GM21390 (cell line): ENCODE measurements at regions not wholly inside any gene's neighbourhood (a gene's known extent, or its start where the extent isn't known, plus 50 kb on each side); places are given as distances from the start of the nearest gene placed in this dataset.

ENCODE experiments used
- ATAC-seq: cut with Tn5 transposase; IDR thresholded peaks from one replicate; pipeline ENCODE4 v1.9.1; 2021; ENCODE audit not compliant: unreplicated experiment

DNA sequence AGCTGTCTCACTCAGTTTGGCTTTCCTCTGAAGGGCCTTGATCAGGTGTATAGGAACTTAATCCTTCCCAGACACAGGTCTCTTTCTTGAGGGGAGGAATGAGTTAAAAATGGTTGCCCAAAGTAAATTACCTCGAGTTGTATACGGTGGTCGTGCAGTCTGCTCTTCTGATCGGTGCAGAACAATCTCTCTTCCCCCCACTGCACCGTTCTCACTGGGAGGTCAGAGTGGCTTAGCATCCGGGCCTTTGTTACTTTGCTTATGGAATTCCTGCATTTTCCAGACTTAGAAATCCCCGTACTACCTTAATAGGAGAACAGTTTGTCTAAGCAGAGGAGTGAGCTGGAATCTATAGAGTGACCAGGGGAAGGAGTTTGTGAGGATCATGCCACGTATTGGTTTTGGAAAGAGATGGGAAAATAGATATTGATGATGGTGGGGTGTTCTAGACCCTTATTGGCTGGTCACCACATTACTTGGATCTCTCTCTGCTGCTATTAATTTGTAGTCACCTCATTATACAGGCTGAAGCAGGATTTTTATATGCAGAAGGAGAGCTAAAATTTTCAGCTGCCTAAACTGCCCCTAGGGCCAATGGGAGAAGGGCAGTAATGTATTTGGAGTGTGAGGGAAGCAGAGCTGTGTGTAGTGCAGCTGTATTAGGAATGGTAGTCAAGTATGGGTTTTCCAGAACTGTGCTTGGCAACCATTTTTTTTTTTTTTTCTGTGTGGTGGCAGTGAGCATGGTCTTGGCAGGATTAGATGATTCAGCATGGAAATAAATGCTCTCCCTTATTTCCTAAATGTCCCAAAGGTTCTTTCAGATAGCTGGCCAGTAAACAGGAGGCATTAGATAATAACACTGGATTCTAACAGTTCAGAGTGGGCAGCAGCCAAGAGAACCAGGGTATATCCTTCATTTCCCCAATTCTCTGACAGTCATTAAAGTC lies 81.5 kb downstream of the NDUFS5 start:
- no peak for ATAC-seq

DNA sequence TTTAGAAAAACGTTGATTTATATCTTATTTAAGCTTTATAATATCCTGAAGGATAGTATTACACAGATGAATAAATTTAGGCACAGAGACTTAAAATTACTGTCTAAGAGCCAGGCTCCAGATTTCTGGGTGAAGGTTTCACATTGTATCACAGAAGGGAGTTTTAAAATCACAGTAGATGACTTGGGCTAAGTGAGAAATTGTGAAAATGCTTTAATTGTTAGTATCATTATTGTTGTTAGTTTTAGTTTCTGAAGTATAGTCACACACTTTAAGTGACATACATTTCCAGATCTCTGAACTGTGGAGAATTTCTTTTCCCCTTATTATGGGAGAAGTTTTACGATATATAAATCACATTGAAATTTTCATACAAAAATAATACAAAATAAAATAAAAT lies 83.5 kb downstream of the NDUFS5 start:
- no peak for ATAC-seq

DNA sequence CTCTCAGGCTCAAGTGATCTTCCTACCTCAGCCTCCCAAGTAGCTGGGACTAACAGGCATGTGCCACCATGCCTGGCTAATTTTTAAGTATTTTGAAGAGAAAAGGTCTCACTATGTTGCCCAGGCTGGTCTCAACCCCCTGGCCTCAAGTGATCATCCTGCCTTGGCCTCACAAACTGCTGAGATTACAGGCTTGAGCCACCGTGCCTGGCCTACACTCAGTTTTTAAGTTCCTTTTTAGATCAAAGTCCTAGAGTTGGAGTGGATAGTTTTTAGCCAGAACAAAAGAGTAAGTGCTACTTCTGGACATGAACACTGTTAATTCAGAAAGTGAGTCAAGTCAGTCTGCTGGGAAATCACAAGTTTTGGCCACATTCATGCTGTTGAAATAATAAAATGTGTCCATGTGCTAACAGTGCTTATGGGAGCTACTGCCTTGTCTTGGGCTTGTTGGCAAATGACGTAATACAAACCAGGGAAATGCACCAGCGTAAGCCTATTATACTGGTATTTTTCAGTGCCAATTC lies 84.2 kb downstream of the NDUFS5 start:
- ATAC-seq, result no peak

DNA sequence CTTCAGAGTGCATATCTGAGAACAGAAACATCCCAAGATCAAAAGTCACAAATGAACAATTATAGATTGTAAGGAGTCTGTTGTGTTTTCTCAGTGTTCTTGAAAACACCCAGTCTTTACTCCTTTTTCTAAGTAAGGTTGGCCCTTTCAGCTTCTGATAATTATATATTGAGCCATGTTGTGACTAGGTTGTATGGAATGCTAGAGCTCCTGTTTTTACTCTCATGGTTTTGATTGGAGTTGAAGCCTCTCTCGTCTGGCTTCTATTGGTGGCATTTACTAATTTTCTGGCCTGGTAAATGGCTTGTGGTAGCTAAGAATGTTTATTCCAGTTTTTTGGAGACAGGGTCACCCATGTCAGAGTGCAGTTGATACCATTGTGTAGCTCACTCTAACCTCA lies 84.7 kb downstream of the NDUFS5 start:
- ATAC-seq, result no peak

DNA sequence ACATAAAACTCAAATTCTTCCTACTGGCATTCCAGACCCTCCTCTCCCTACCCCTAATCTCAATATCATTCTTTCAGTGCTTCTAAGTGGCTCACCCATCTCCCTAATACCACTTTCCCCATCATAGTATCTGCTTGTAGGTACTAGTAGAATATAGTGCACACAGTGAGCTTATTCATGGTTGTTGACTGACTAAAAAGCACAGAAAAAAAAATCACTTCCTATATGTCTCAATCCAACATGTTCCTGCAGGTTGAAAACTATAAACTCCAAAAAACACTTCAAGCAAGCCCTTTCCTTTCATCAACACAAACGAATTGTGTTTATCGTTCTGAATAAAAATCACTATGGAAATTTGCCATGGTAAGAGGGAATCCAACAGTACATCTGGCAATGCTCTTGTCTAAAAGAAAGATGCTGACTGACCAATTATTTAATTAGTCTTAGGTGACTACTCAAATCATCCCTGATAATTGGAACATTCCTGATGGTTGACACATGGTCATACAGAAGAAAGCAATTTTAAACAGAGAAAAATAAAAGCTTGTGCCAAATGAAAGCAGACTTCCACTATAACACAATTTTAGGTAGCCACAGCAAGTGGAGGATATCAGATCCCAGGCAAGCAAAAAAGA lies 87.1 kb downstream of the NDUFS5 start:
- ATAC-seq, result no peak

DNA sequence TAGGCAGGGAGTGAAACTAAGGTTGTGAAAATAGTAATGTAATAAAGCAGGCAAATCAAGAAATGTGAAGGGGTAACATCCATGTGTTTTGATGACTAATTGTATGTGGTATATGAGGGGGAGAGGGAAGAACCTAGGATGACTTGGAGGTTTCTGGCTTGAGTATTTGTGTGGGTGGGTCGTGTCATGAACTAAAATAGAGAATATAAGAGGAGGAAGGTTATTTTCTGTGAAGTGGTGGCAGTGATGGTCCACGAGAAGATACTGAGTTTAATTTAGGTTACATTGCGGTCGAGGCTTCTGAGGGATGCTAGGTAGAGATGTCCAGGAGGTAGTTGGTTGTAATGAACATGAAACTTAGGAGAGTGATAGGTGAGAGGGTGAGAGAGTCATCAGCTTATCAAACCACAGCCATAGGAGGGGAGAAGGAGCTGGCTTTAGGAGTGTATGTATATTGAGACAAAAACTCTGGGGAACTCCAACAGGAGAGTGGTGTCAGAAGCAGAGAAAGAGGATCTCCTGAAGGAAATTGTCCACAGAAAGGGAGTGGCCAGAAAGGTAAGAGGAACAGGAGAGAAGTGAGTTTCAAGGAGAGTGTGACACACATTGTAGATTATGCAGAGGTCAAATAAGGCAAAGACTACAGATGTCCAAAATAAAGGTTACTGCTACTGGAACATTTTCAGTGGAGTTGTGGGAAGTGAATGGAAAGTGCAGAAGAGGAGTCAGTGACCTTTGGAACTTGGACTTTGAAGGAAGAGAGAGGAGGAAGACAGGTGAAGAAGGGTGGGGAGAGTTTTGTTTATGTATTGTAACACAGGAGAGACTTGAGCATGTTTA lies 89.0 kb upstream of the MACF1 start:
- ATAC-seq, result no peak

DNA sequence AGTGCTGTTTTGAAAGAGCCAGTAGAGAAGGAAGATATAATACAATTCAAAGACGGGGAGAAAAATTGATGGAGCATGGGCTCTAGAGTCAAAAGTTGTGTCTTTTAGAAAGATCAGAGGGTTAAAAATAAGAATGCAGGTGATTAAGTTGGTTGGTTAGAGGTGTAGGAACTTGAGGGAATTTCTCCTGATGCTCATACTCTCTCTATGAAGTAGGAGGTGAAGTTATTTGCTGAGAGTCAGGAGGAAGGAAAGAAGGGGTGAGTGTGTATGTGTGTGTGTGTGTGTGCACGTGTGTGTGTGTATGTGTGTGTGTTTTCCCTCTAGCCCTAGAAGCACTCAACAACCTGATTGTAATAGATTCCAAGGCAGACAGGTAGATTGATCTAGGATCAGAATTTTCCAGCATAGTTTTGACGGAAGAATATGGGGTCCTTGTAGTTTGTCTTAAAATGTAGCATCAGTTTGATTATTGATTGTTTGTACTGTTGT lies 88.3 kb upstream of the MACF1 start:
- ATAC-seq, result no peak

DNA sequence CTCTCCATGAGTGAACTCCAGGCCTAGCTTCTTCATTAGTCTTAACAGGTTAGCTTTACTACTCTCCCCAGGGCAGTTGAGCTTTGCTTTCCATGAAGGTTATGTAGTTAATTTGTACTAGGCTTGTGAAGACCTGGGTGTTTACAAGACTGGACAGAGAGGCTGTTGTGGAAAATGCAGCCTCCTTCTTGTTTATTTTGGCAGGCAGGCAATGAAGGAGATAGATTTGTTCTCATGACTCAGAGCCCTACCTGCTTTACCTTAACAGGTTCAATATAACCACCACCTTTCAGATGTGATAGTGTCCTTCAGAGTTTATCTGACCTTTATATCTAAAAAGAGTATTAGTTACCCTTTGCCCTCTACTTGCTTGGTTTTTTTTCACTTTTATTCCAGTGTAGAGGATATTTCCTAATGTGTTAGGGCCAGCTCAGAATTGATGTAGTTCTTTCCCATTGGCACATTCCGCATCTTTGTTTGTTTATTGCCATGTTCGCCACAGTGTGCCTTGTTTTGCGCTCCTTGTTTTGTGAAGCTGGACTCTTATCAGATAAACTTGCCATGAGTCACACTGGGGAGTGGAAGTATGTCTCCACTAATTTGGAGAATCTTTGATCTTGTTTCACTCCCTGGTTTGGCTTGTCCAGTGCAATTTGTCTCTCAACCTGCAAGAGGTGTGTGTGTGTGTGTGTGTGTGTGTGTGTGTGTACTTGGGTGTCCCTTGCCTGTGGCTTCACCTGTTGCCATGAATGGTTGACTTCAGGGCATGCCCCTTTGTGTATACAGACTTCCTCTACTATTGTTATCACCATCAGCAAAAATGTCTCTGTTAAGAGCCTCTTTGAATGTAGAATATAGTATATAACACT lies 87.4 kb upstream of the MACF1 start:
- no peak for ATAC-seq

DNA sequence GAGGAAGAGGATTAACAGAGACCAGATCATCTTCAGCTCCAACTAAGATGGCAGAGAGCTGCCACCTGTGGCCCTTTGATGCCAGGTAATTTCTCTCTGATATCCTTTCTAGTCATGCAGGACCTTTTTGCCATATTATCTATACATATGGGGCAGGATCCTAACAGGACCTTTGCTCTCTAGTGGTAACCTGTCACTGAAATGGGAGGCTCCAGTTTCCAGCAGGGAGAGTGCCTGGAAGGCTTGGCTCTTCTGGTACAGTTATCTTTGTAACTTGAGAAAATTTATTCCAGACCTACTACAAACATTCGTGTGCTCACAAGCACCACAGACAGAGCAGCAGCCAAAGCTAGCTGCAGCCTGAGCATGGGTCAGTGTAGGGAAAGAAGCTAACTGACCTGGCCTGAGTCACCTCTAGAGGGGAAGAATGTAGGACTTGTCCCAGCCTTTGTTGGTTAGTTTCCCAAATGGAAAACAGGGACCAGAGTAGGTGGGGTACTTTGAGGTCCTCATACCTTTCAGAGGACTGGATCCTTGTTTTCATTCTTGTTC lies 86.5 kb upstream of the MACF1 start:
- no peak for ATAC-seq

DNA sequence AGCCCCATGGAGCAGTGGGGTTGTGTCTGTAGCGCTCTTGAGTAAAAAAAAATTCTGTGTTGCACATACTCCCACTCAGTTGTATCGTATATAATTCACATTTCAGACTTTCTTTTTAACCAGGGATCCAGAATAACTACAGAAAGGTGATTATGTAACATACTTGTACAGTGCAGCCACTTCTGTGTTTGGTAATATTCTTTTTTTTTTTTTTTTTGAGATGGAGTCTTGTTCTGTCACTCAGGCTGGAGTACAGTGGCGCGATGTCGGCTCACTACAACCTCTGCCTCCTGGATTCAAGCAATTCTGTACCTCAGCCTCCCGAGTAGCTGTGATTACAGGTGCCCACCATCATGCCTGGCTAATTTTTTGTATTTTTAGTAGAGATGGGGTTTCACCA lies 82.4 kb upstream of the MACF1 start:
- ATAC-seq, result no peak

DNA sequence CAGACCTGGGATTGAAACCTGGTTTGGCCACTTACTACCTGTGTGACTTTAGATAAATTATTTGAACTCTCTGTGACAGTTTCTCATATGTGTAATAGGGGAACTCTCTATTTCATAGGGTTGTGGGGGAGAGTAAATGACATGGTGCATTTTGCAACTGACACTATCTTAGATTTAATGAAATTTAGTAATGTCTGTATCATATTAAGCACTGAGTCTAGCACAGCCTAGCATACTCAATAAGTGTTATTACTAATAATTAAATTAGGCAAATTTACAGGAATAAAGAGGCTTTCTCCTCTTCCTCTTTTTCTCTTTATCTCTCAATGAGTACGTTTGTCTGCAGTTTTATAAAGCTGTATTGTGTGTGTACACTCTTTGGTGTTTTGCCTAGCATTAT lies 80.2 kb upstream of the MACF1 start:
- ATAC-seq, result no peak

DNA sequence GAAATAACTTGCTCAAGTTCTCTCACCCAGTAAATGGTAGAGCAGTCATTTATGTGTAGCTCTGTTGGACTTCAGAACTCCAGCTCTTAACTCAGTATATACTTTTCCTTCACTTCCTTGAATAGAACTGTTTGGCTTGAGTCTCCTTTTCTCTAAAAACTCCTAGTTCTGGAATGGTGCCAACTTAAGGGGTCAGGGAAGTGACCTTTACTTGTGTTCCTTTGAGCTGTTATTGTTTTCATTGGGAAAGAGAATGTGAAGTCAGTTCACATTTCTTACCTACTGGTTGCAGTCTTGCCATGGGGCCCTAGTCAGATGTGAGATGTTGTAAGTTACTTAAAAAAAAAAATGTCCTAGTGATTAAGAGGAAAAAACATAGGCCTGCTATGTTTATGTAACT lies 77.0 kb upstream of the MACF1 start:
- no peak for ATAC-seq

DNA sequence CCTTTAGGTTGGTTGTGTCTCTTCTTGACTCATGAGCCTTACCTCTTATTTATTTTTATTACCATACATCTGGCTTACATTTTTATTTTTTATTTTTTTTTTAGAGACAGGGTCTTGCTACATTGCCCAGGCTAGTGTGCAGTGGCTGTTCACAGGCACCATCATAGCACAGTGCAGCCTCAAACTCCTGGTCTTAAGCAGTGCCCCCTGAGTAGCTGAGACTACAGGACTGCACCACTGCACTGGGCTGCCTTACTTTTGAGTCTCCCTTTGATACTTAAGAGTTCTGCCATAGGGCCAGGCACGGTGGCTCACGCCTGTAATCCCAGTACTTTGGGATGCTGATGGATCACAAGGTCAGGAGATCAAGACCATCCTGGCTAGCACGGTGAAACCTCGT lies 76.4 kb upstream of the MACF1 start:
- ATAC-seq, result no peak

DNA sequence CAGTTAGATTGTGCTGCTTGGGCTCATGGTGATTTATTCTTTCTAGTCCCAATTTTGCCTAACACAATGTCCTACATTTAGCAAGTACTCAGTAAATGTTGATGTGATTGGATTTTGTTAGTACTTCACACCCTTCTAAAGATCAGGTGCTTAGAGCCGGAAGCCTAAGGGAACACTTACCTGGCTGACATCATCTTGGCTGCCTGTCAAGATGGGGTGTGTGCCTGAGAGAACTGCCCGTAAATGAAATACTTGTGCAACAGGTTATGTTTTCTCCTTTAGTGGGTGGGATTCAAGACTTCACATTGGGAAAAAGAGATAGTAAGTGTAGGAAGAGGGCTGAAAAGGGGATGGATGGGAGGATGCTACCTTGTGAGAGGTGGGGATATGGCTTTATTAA lies 75.5 kb upstream of the MACF1 start:
- no peak for ATAC-seq

DNA sequence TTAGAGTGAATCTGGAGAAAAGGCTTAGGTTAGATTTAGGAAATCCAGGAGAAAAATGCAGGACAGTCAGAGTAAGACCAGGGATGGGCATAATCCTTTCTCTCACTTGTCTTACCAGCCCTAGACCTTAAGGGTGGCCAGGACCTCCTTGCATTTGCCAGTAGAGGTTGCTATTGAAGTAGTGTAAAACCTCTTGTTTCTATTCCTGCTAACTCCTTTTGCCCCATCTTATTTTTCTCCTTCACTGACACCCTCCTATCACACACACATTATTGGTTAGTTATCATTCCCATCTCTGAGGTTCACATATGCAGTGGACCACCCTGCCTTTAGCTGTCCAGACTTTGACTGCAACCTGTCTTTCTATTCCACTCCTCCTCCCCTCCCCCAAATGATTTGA lies 75.0 kb upstream of the MACF1 start:
- no peak for ATAC-seq

DNA sequence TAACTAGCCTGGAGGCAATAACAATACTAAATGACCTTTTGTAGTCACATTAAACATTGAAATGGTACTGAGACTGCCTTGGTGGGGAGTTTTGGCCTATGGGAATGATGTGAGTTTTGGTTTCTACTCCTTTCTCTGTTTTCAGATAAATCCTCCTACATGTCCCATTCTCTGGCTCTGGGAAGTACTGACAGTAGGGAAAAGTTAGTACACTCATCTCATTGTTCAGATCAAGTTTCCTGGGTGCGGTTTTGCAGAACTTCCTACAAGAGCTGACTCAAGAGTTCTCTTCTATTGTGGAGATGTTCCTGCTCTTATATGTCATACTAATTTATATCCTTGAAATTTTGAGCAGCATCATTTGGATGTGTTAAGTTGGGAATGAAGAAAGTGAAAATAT lies 74.2 kb upstream of the MACF1 start:
- no peak for ATAC-seq

DNA sequence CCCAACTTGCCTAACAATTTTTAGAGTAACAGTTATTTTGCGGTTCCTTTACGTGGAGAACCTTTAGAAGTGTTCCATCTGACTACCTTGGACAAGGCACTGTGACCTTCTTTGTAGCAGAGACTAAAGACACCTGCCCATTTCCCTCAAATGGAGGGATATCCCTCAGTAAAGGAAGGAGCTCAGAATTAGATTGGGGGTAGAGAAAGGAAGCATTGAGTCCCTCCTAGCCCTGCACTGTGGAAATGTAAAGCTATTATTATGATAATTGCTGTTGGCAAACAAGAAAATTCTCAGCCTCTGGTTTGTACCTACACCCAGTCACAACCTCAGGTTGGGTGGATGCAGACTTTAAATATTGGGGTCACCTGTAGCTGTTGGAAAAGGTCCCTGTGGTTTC lies 72.6 kb upstream of the MACF1 start:
- no peak for ATAC-seq

DNA sequence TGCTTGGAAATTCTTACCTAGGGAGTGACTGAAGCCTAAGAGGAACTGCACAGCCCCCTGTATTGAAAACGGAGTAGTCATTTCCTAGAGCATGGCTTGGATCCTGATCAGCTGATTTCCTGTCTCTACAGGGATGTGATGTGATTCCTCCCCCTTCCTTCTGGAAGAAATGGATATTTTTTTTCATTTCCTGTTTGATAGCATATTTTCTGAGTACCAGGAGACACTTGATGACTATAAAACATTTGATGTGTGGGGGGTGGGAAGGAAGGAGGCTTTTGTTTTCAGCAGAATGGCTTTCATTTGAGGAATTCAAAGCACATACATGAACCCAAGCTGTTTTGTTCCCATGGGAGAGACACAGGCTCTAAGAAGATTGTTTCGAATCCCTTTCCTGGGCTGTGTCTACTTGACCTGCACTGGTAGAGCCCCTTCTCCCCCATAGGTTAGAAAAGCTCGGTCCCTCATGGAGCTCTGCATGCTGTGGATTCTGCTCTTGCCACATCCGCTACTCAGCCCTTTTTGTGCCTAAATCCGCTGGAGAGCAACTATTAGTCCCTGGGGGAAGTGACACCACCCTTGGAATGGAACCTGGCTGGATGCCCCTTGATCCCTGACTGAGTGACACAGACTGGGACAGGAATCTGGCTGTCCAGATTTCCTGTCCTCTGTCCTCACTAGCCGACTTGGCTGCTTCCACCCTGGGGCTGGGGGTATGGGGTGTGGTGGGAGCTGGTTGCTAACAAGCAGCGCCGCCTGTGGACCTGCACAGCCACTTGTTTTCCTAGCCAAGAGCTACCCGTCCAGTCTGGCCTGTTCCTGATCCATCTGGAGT lies 71.8 kb upstream of the MACF1 start:
- ATAC-seq, result no peak

DNA sequence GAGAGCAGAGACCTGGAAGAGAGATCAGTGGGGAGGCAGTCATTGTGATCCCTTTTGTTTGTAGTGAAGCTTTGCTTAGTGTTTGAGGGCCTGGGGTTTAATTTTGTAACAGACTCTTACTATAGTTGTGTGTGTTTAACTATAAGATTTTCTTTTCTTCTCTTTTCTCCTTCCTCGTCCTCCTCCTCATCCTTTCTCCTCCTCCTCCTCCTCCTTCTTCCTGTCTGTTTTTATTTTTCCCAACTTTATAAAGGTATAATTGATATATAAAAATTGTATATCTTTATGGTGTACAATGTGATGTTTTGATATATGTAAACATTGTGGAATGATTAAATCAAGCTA lies 71.2 kb upstream of the MACF1 start:
- ATAC-seq, result no peak
